Activated CD4-positive, alpha-beta T cell treated with anti-CD3 and anti-CD28 coated beads for 36 hours (primary cell): ENCODE measurements at regions not wholly inside any gene's neighbourhood (a gene's known extent, or its start where the extent isn't known, plus 50 kb on each side); places are given as distances from the start of the nearest gene placed in this dataset.

ENCODE experiments used
- ATAC-seq: fragments of 200-7000 bp; cut with Tn5 transposase; one replicate; pipeline ENCODE4 v1.10.0; 2021; ENCODE audit warnings: mild to moderate bottlenecking, moderate library complexity
- CTCF ChIA-PET: fragments of 350-600 bp; sonication (Branson Sonifier 250); formaldehyde crosslinking; loops from one replicate; lab custom pipeline; 2021; ENCODE audit warnings: antibody characterized with exemption; lab: Charles Lee
- POLR2A ChIA-PET: fragments of 350-600 bp; sonication (Branson Sonifier 250); formaldehyde crosslinking; loops from one replicate; lab custom pipeline; 2021; ENCODE audit warnings: antibody characterized with exemption, inconsistent platforms; lab: Charles Lee
- DNase-seq: peaks from one replicate; pipeline ENCODE4 v3.0.0-alpha.2; 2020
- H3K27ac Mint-ChIP-seq: one replicate; pipeline ENCODE4 v1.8.0; 2021; ENCODE audit warnings: mixed read lengths
- H3K27me3 Mint-ChIP-seq: one replicate; pipeline ENCODE4 v1.8.0; 2021; ENCODE audit warnings: mixed read lengths
- H3K36me3 Mint-ChIP-seq: one replicate; pipeline ENCODE4 v1.8.0; 2021; ENCODE audit warnings: low read depth, mixed read lengths
- H3K4me1 Mint-ChIP-seq: one replicate; pipeline ENCODE4 v1.8.0; 2021; ENCODE audit warnings: mixed read lengths
- H3K4me3 Mint-ChIP-seq: one replicate; pipeline ENCODE4 v1.8.0; 2021; ENCODE audit warnings: mild to moderate bottlenecking, moderate library complexity, mixed read lengths
- H3K9me3 Mint-ChIP-seq: one replicate; pipeline ENCODE4 v1.8.0; 2021; ENCODE audit warnings: low read depth, mixed read lengths
- intact Hi-C, 2 experiments: fragments of 100-400 bp; cut with DNase I in 1 of 2; cut with micrococcal nuclease in 1 of 2; formaldehyde crosslinking; loops; one replicate each; pipeline versions ENCODE4 v1.14.2 to v1.15.1; 2022 to 2024; cut with DNase I, micrococcal nuclease

DNA sequence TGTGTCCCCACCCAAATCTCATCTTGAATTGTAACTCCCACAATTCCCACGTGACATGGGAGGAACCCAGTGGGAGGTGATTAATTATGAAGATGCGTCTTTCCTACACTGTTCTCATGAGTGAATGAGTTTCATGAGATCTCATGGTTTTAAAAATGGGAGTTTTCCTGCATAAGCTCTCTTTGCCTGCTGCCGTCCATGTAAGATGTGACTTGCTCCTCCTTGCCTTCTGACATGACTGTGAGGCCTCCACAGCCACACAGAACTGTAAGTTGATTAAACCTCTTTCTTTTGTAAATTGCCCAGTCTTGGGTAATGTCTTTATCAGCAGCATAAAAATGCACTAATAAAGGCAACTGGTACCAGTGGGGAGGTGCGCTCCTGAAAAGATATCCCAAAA is 67.7 kb upstream of the DRGX start:
- Mint-ChIP-seq H3K36me3 (peaks cover 72% of the 10 kb centered on the region), H3K27ac (no peak overlapping the region), H3K4me3 (no peak overlapping the region), H3K27me3 (no peaks in the 10 kb centered on the region), H3K9me3 (peaks cover 7% of the 10 kb centered on the region), H3K4me1 (no peaks in the 10 kb centered on the region)
- ChIA-PET CTCF (interaction anchor here (1.1 kb wide), 1 partner anchor 48 kb away, joined by 4 read pairs; no protein-coding TSS in a partner anchor), POLR2A (no interaction called here)
- intact Hi-C loops = no loop called here
- no peak for ATAC-seq
- DNase-seq = no peak

DNA sequence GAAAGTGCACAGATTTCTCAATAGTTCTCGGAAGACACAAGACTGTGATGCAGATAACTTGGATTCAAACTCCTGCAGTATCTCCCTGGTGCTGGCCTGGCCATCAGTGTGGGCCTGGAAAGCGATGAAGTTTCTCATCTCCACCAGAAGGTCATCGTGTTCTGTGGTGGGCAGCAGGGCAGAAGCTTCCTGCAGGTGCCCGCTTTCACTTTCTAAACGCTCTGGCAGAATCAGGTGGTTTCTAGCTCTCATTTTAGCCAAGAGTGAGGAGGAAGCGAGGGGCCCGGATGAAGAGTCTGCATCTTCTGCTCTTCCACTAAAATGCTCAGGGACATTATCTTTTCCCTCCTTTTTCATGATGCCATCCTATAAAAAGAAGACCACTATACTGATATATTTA is 63.0 kb upstream of the DRGX start:
- ChIA-PET CTCF (no interaction called here), POLR2A (no interaction called here)
- Mint-ChIP-seq H3K4me1 (no peaks in the 10 kb centered on the region), H3K27ac (no peak overlapping the region), H3K27me3 (no peaks in the 10 kb centered on the region), H3K4me3 (no peak overlapping the region), H3K9me3 (peaks cover 17% of the 10 kb centered on the region), H3K36me3 (peaks cover 69% of the 10 kb centered on the region)
- intact Hi-C loops = no loop called here
- DNase-seq (no peak), ATAC-seq (no peak)

DNA sequence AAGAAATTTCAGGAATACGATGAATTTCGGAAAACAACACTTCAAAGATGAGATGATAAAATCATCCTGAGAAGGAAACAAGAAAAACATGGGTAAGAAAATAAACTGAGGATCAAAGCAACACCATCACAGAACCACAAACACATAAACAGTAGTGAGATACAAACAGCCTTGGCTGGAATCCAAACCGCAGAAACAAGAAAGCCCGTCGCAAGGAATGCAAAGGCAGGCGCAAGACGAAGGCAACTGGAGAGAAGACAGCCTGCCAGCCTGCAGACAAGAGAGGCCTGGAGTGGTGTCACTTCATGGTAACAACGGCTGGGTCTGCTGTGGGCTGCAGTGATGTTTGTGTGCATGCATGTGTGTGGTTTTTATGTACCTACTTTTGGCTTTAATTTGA is 61.8 kb upstream of the DRGX start:
- no peak for ATAC-seq
- no peaks in the 10 kb centered on the region for H3K4me1 Mint-ChIP-seq
- intact Hi-C loops = no loop called here
- ChIA-PET CTCF (no interaction called here), POLR2A (no interaction called here)
- H3K27me3 Mint-ChIP-seq = no peaks in the 10 kb centered on the region
- H3K9me3 Mint-ChIP-seq = peaks cover 22% of the 10 kb centered on the region
- no peak overlapping the region for H3K27ac Mint-ChIP-seq
- H3K4me3 Mint-ChIP-seq = no peak overlapping the region
- DNase-seq = no peak
- peaks cover 67% of the 10 kb centered on the region for H3K36me3 Mint-ChIP-seq

DNA sequence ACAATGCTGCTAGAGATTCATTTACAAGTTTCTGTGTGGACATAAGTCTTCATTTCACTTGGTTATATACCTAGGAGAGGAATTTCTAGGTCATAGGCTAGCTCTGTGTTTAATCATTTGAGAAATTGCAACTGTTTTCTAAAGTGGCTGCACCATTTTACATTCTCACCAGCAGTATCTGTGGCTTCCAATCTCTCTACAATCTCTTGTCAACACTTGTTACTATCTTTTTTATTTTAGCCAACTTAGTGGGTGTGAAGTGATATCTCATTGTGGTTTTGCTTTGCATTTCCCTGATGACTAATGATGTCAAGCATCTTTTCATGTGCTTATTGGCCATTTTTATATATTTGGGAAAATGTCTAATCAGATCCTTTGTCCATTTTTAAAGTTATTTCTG is 53.0 kb upstream of the DRGX start:
- POLR2A ChIA-PET = no interaction called here

DNA sequence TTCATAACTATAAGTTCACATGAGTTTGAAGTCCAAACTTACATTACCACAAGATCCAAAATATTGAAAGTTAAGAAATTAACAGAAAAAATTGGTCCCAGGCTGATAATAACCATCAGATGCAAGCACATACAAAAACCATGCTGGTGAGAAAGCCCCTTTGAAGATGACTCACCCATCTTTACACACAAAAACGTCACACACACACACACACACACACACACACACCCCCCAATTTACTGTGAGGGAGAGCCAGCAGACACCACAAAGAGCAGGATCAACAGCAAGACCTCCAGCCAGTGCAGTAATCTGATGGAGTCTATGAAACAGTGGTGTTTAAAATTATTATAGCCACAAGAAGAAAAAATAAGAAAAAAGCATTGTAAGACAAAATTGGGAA is 50.1 kb upstream of the DRGX start:
- ATAC-seq (no peak), DNase-seq (no peak)
- Mint-ChIP-seq H3K9me3 (peaks cover 13% of the 10 kb centered on the region), H3K27ac (no peak overlapping the region), H3K36me3 (peaks cover 2% of the 10 kb centered on the region), H3K4me3 (no peak overlapping the region), H3K27me3 (peaks cover 6% of the 10 kb centered on the region), H3K4me1 (peaks cover 11% of the 10 kb centered on the region)
- ChIA-PET CTCF (interaction anchor here (0.8 to 1.2 kb wide), 3 partner anchors 10 to 63 kb away, joined by 3 read pairs; no protein-coding TSS in a partner anchor), POLR2A (no interaction called here)
- intact Hi-C loops = no loop called here

More for the DNA sequence above, 53.0 kb upstream of the DRGX start:
- Mint-ChIP-seq H3K36me3 (peaks cover 5% of the 10 kb centered on the region), H3K27ac (no peak overlapping the region), H3K4me1 (no peaks in the 10 kb centered on the region), H3K4me3 (no peak overlapping the region), H3K27me3 (no peaks in the 10 kb centered on the region), H3K9me3 (peaks cover 28% of the 10 kb centered on the region)
- CTCF ChIA-PET = no interaction called here
- ATAC-seq (no peak), DNase-seq (no peak)
- intact Hi-C loops = no loop called here
